ENCODE measurements at regions not wholly inside any gene's neighbourhood (a gene's known extent, or its start where the extent isn't known, plus 50 kb on each side); places are given as distances from the start of the nearest gene placed in this dataset.

- H3K4me3 ChIP-seq (ENCODE audit: low read depth, low read length, poor library complexity, severe bottlenecking), result no peak overlapping the region
- H3K27me3 ChIP-seq (replicated peaks; ENCODE audit: insufficient read depth, low read depth, low read length, poor library complexity), result no peaks in the 10 kb centered on the region
- no peaks in the 10 kb centered on the region for H3K4me1 ChIP-seq (ENCODE audit: insufficient read depth, low read length, poor library complexity, severe bottlenecking)
- no peak for TF ChIP-seq CTCF (conservative IDR thresholded peaks at IDR 0.05; ENCODE audit: low read depth, low read length)
- no peak for TF ChIP-seq EZH2 (IDR thresholded peaks at IDR 0.05; ENCODE audit: borderline replicate concordance, low read depth, low read length, poor library complexity, severe bottlenecking)
- H3K27ac ChIP-seq (ENCODE audit: low read depth, low read length, poor library complexity, severe bottlenecking), result no peak overlapping the region
- H3K36me3 ChIP-seq (ENCODE audit: insufficient read depth, low read length, poor library complexity, severe bottlenecking), result no peaks in the 10 kb centered on the region
- DNase-seq (ENCODE audit: low spot score), result no peak
- intact Hi-C loops (cut with micrococcal nuclease; ENCODE audit: unreplicated experiment), result no loop called here
- peaks cover 33% of the 10 kb centered on the region for H3K9me3 ChIP-seq (ENCODE audit: low read depth, low read length, poor library complexity, severe bottlenecking)
- POLR2A ChIA-PET (ENCODE audit: low non-redundant PET), result no interaction called here
- BruUV-seq (replicated peaks), result no TSS peak
- CTCF ChIA-PET, result no interaction called here
These were observed 1358.1 kb upstream of the DDX18 start for GRCh38 chr2:116456429-116456828.

- no peaks in the 10 kb centered on the region for H3K27me3 ChIP-seq (replicated peaks; ENCODE audit: insufficient read depth, low read depth, low read length, poor library complexity)
- TF ChIP-seq CTCF (conservative IDR thresholded peaks at IDR 0.05; ENCODE audit: low read depth, low read length) (no peak), EZH2 (IDR thresholded peaks at IDR 0.05; ENCODE audit: borderline replicate concordance, low read depth, low read length, poor library complexity, severe bottlenecking) (no peak)
- H3K4me1 ChIP-seq (ENCODE audit: insufficient read depth, low read length, poor library complexity, severe bottlenecking), result no peaks in the 10 kb centered on the region
- intact Hi-C loops (cut with micrococcal nuclease; ENCODE audit: unreplicated experiment), result no loop called here
- no peak overlapping the region for H3K27ac ChIP-seq (ENCODE audit: low read depth, low read length, poor library complexity, severe bottlenecking)
- no peaks in the 10 kb centered on the region for H3K36me3 ChIP-seq (ENCODE audit: insufficient read depth, low read length, poor library complexity, severe bottlenecking)
- no peak overlapping the region for H3K4me3 ChIP-seq (ENCODE audit: low read depth, low read length, poor library complexity, severe bottlenecking)
- POLR2A ChIA-PET (ENCODE audit: low non-redundant PET), result no interaction called here
- CTCF ChIA-PET, result no interaction called here
- DNase-seq (ENCODE audit: low spot score), result no peak
- peaks cover 23% of the 10 kb centered on the region for H3K9me3 ChIP-seq (ENCODE audit: low read depth, low read length, poor library complexity, severe bottlenecking)
- BruUV-seq (replicated peaks), result no TSS peak
These were observed 1347.2 kb upstream of the DDX18 start for GRCh38 chr2:116467243-116467642.

DNA sequence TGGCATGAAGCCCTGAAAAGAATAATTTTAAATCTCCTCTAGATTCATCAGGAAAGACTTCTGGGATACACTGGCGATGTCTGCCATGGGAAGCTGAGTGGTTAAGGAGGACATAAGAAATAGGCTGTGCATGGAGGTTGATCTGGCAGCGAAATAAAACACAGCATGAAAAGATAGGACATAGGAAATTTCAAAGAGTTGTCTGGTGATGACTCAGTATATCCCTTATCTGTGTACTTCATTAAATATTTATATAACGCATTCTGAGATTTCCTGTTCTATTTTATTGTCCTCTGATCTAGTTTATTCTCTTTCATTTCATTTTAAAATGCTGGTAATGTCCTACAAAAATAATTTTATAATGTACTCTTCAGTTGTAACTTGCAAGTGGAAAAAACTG, 1337.3 kb upstream of the DDX18 start:
- peaks cover 16% of the 10 kb centered on the region for H3K9me3 ChIP-seq (ENCODE audit: low read depth, low read length, poor library complexity, severe bottlenecking)
- intact Hi-C loops (cut with micrococcal nuclease; ENCODE audit: unreplicated experiment), result no loop called here
- no peak overlapping the region for H3K4me3 ChIP-seq (ENCODE audit: low read depth, low read length, poor library complexity, severe bottlenecking)
- no TSS peak for BruUV-seq (replicated peaks)
- no peaks in the 10 kb centered on the region for H3K27me3 ChIP-seq (replicated peaks; ENCODE audit: insufficient read depth, low read depth, low read length, poor library complexity)
- ChIA-PET CTCF (no interaction called here), POLR2A (ENCODE audit: low non-redundant PET) (no interaction called here)
- no peaks in the 10 kb centered on the region for H3K36me3 ChIP-seq (ENCODE audit: insufficient read depth, low read length, poor library complexity, severe bottlenecking)
- no peak for DNase-seq (ENCODE audit: low spot score)
- H3K27ac ChIP-seq (ENCODE audit: low read depth, low read length, poor library complexity, severe bottlenecking), result no peak overlapping the region
- TF ChIP-seq CTCF (conservative IDR thresholded peaks at IDR 0.05; ENCODE audit: low read depth, low read length) (no peak), EZH2 (IDR thresholded peaks at IDR 0.05; ENCODE audit: borderline replicate concordance, low read depth, low read length, poor library complexity, severe bottlenecking) (no peak)
- no peaks in the 10 kb centered on the region for H3K4me1 ChIP-seq (ENCODE audit: insufficient read depth, low read length, poor library complexity, severe bottlenecking)
